ENCODE measurements at regions not wholly inside any gene's neighbourhood (a gene's known extent, or its start where the extent isn't known, plus 50 kb on each side); places are given as distances from the start of the nearest gene placed in this dataset.

GRCh38 chr1:29519788-29520110, 283.4 kb downstream of the PTPRU start:
- no peak for ATAC-seq
- TF ChIP-seq CTCF (IDR thresholded peaks at IDR 0.05), result no peak
- intact Hi-C loops (cut with DNase I, micrococcal nuclease), result no loop called here

GRCh38 chr1:29519108-29519787, 282.9 kb downstream of the PTPRU start:
- DNase-seq, result no peak
- Histone ChIP-seq H3K9me3 (no peaks in the 10 kb centered on the region), H3K4me3 (no peak overlapping the region), H3K4me1 (ENCODE audit: low read depth) (no peaks in the 10 kb centered on the region), H3K36me3 (ENCODE audit: low read depth) (no peaks in the 10 kb centered on the region)
- TF ChIP-seq CTCF (IDR thresholded peaks at IDR 0.05), result no peak
- intact Hi-C loops (cut with DNase I, micrococcal nuclease), result no loop called here
- ATAC-seq, result no peak

More at GRCh38 chr1:29519788-29520110, 283.4 kb downstream of the PTPRU start:
- no peak overlapping the region for H3K4me3 ChIP-seq
- no peaks in the 10 kb centered on the region for H3K9me3 ChIP-seq
- DNase-seq, result no peak
- no peaks in the 10 kb centered on the region for H3K4me1 ChIP-seq (ENCODE audit: low read depth)
- no peaks in the 10 kb centered on the region for H3K36me3 ChIP-seq (ENCODE audit: low read depth)

- H3K36me3 ChIP-seq (ENCODE audit: low read depth), result no peaks in the 10 kb centered on the region
- intact Hi-C loops (cut with DNase I, micrococcal nuclease), result no loop called here
- H3K4me3 ChIP-seq, result no peak overlapping the region
- DNase-seq (no peak), ATAC-seq (no peak)
- no peaks in the 10 kb centered on the region for H3K4me1 ChIP-seq (ENCODE audit: low read depth)
- no peaks in the 10 kb centered on the region for H3K9me3 ChIP-seq
- no peak for TF ChIP-seq CTCF (IDR thresholded peaks at IDR 0.05)
Observed at GRCh38 chr1:29518183-29518835, 282.0 kb downstream of the PTPRU start.

- H3K36me3 ChIP-seq (ENCODE audit: low read depth), result no peaks in the 10 kb centered on the region
- H3K9me3 ChIP-seq, result no peaks in the 10 kb centered on the region
- ATAC-seq (no peak), DNase-seq (no peak)
- no peak overlapping the region for H3K4me3 ChIP-seq
- no peaks in the 10 kb centered on the region for H3K4me1 ChIP-seq (ENCODE audit: low read depth)
- intact Hi-C loops (cut with DNase I, micrococcal nuclease), result no loop called here
- TF ChIP-seq CTCF (IDR thresholded peaks at IDR 0.05), result no peak
Observed at GRCh38 chr1:29517251-29518086, 281.1 kb downstream of the PTPRU start.

GRCh38 chr1:29516063-29516820, 279.9 kb downstream of the PTPRU start:
- ATAC-seq (no peak), DNase-seq (no peak)
- H3K4me3 ChIP-seq, result no peak overlapping the region
- no peaks in the 10 kb centered on the region for H3K9me3 ChIP-seq
- TF ChIP-seq CTCF (IDR thresholded peaks at IDR 0.05), result no peak
- no peaks in the 10 kb centered on the region for H3K36me3 ChIP-seq (ENCODE audit: low read depth)
- intact Hi-C loops (cut with DNase I, micrococcal nuclease), result no loop called here
- no peaks in the 10 kb centered on the region for H3K4me1 ChIP-seq (ENCODE audit: low read depth)

All from mucosa of descending colon (tissue), 3 donors.